ENCODE measurements at regions not wholly inside any gene's neighbourhood (a gene's known extent, or its start where the extent isn't known, plus 50 kb on each side); places are given as distances from the start of the nearest gene placed in this dataset.

- TF ChIP-seq MAX (IDR thresholded peaks at IDR 0.05) (no peak), CEBPB (IDR thresholded peaks at IDR 0.05) (no peak), USF1 (IDR thresholded peaks at IDR 0.05) (no peak), NFIC (IDR thresholded peaks at IDR 0.05) (no peak), TAF1 (IDR thresholded peaks at IDR 0.05; ENCODE audit: low read depth) (no peak), REST (IDR thresholded peaks at IDR 0.05; ENCODE audit: low read depth) (no peak), EP300 (IDR thresholded peaks at IDR 0.05; ENCODE audit: borderline replicate concordance) (no peak), TCF12 (IDR thresholded peaks at IDR 0.05; ENCODE audit: low read depth) (no peak), CREB1 (IDR thresholded peaks at IDR 0.05; ENCODE audit: low read depth) (no peak), FOXM1 (IDR thresholded peaks at IDR 0.05; ENCODE audit: borderline replicate concordance, low read depth) (no peak), YY1 (IDR thresholded peaks at IDR 0.05; ENCODE audit: low read depth) (no peak), EGR1 (IDR thresholded peaks at IDR 0.05) (no peak), ZBTB7A (IDR thresholded peaks at IDR 0.05; ENCODE audit: low read depth) (no peak), RAD21 (IDR thresholded peaks at IDR 0.05; ENCODE audit: low read depth) (no peak), TEAD4 (IDR thresholded peaks at IDR 0.05) (no peak)
These were observed 131.4 kb downstream of the BBS10 start for GRCh38 chr12:76216585-76217472.

GRCh38 chr12:76208129-76208528 is 123.6 kb upstream of the NAP1L1 start:
- TF ChIP-seq RAD21 (IDR thresholded peaks at IDR 0.05; ENCODE audit: low read depth) (no peak), MAX (IDR thresholded peaks at IDR 0.05) (no peak), CREB1 (IDR thresholded peaks at IDR 0.05; ENCODE audit: low read depth) (no peak), TEAD4 (IDR thresholded peaks at IDR 0.05) (no peak), EGR1 (IDR thresholded peaks at IDR 0.05) (no peak)

DNA sequence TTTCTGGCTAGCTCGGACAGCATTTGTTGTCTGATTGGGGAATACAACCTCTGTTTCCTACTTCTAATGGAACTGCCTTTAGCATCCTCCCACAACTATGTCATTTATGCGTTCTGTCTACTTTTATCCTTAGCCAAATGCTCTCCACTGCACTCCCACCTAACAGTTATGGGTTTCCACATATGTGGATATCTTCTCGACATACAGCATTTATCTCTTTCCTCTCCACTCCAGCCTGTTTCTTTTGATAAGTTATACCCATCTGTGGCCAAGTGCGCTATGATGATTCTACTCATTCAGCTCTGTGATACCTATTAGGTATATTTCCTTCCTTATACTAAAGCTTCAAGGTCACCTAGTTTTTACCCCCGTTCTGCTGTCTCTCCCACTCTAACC is 122.2 kb upstream of the NAP1L1 start:
- TF ChIP-seq NFIC (IDR thresholded peaks at IDR 0.05), result no peak
- no peak for TF ChIP-seq USF1 (IDR thresholded peaks at IDR 0.05)
- TF ChIP-seq FOXM1 (IDR thresholded peaks at IDR 0.05; ENCODE audit: borderline replicate concordance, low read depth), result no peak
- TF ChIP-seq YY1 (IDR thresholded peaks at IDR 0.05; ENCODE audit: low read depth), result no peak
- TF ChIP-seq RAD21 (IDR thresholded peaks at IDR 0.05; ENCODE audit: low read depth), result no peak
- no peak for TF ChIP-seq EGR1 (IDR thresholded peaks at IDR 0.05)
- no peak for TF ChIP-seq TCF12 (IDR thresholded peaks at IDR 0.05; ENCODE audit: low read depth)
- no peak for TF ChIP-seq CEBPB (IDR thresholded peaks at IDR 0.05)
- no peak for TF ChIP-seq REST (IDR thresholded peaks at IDR 0.05; ENCODE audit: low read depth)

- TF ChIP-seq EGR1 (IDR thresholded peaks at IDR 0.05), result no peak
- TF ChIP-seq USF1 (IDR thresholded peaks at IDR 0.05), result no peak
- TF ChIP-seq TEAD4 (IDR thresholded peaks at IDR 0.05), result no peak
These were observed 121.7 kb upstream of the NAP1L1 start for GRCh38 chr12:76206039-76206676.

DNA sequence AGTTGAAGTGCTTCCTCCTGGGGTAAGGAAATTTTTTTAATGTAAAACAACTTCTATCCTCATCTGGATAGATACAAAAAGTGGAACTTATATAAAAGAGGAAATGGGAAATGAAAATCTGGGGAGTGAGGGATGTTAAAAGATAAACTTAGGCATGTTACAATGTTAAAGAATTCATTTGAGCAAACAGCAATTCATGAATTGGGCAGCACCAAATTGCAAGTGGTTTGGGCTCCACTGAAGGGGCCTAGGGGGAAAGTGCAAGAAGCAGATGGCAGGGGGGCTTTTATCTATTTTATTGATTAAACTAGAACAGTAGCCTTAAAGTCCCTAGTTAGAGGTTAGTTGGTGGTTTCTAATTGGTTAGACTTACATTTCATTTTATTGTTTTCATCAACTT is 118.1 kb upstream of the NAP1L1 start:
- TF ChIP-seq USF1 (IDR thresholded peaks at IDR 0.05), result no peak
- no peak for TF ChIP-seq EP300 (IDR thresholded peaks at IDR 0.05; ENCODE audit: borderline replicate concordance)
- no peak for TF ChIP-seq NFIC (IDR thresholded peaks at IDR 0.05)
- TF ChIP-seq TCF12 (IDR thresholded peaks at IDR 0.05; ENCODE audit: low read depth), result no peak
- no peak for TF ChIP-seq FOXM1 (IDR thresholded peaks at IDR 0.05; ENCODE audit: borderline replicate concordance, low read depth)
- TF ChIP-seq CEBPB (IDR thresholded peaks at IDR 0.05), result no peak
- TF ChIP-seq TEAD4 (IDR thresholded peaks at IDR 0.05), result no peak
- no peak for TF ChIP-seq RAD21 (IDR thresholded peaks at IDR 0.05; ENCODE audit: low read depth)
- no peak for TF ChIP-seq REST (IDR thresholded peaks at IDR 0.05; ENCODE audit: low read depth)
- TF ChIP-seq MAX (IDR thresholded peaks at IDR 0.05), result no peak
- TF ChIP-seq CREB1 (IDR thresholded peaks at IDR 0.05; ENCODE audit: low read depth), result no peak
- no peak for TF ChIP-seq EGR1 (IDR thresholded peaks at IDR 0.05)
- TF ChIP-seq ZBTB7A (IDR thresholded peaks at IDR 0.05; ENCODE audit: low read depth), result no peak
- TF ChIP-seq YY1 (IDR thresholded peaks at IDR 0.05; ENCODE audit: low read depth), result no peak
- TF ChIP-seq TAF1 (IDR thresholded peaks at IDR 0.05; ENCODE audit: low read depth), result no peak
